OCI-LY1 (cell line): ENCODE measurements at regions not wholly inside any gene's neighbourhood (a gene's known extent, or its start where the extent isn't known, plus 50 kb on each side); places are given as distances from the start of the nearest gene placed in this dataset.

Source experiments
- H2AFZ ChIP-seq: fragments of 200-600 bp; sonication (generic), shearing (Covaris generic); 2 replicates; pipeline ENCODE4 v1.6.0; 2014; ENCODE audit warnings: antibody characterized with exemption, mild to moderate bottlenecking, low read length
- H3F3A ChIP-seq: fragments of 200-600 bp; sonication (generic), shearing (Covaris generic); 2 replicates; pipeline ENCODE4 v1.6.0; 2014; ENCODE audit warnings: mild to moderate bottlenecking, antibody characterized with exemption, low read length, moderate library complexity; ENCODE audit not compliant: insufficient read depth
- H3K27ac ChIP-seq: fragments of 200-600 bp; sonication (generic); 2 replicates; pipeline ENCODE4 v1.5.1; 2014; ENCODE audit warnings: low read length, mixed run types, mild to moderate bottlenecking, low read depth; ENCODE audit not compliant: poor library complexity, severe bottlenecking
- H3K27me3 ChIP-seq: fragments of 200-600 bp; sonication (generic); 2 replicates; pipeline ENCODE4 v1.6.0; 2014; ENCODE audit warnings: antibody characterized with exemption, mild to moderate bottlenecking, low read length, moderate library complexity; ENCODE audit not compliant: insufficient read depth
- H3K36me3 ChIP-seq: fragments of 200-600 bp; sonication (generic); 2 replicates; pipeline ENCODE4 v1.6.1; 2014; ENCODE audit warnings: mild to moderate bottlenecking, antibody characterized with exemption, low read length, moderate library complexity, mixed read lengths; ENCODE audit not compliant: insufficient read depth
- H3K4me1 ChIP-seq: fragments of 200-600 bp; sonication (generic); 2 replicates; pipeline ENCODE4 v1.5.1; 2014; ENCODE audit warnings: mild to moderate bottlenecking, low read length, moderate library complexity; ENCODE audit not compliant: insufficient read depth, severe bottlenecking
- H3K4me2 ChIP-seq: fragments of 200-600 bp; sonication (generic), shearing (Covaris generic); 2 replicates; pipeline ENCODE4 v1.6.1; 2014; ENCODE audit warnings: low read length
- H3K4me3 ChIP-seq: fragments of 200-600 bp; sonication (generic); 2 replicates; pipeline ENCODE4 v1.5.1; 2014; ENCODE audit warnings: low read length, low read depth, mild to moderate bottlenecking, mixed read lengths; ENCODE audit not compliant: poor library complexity, severe bottlenecking
- H3K79me2 ChIP-seq: fragments of 200-600 bp; shearing (Covaris generic); 2 replicates; pipeline ENCODE4 v1.6.1; 2016; ENCODE audit warnings: mixed run types, low read length, mixed read lengths; ENCODE audit not compliant: insufficient read depth
- H3K9ac ChIP-seq: fragments of 200-600 bp; sonication (generic), shearing (Covaris generic); 2 replicates; pipeline ENCODE4 v1.6.1; 2014; ENCODE audit warnings: mild to moderate bottlenecking, low read length, mixed read lengths
- H3K9me2 ChIP-seq: fragments of 200-600 bp; sonication (generic), shearing (Covaris generic); 2 replicates; pipeline ENCODE4 v1.6.1; 2014; ENCODE audit warnings: low read depth, mild to moderate bottlenecking, low read length, mixed read lengths
- H3K9me3 ChIP-seq: fragments of 200-600 bp; shearing (Covaris generic); 2 replicates; pipeline ENCODE4 v1.6.1; 2014; ENCODE audit warnings: low read length, mixed read lengths
- H4K20me1 ChIP-seq: fragments of 200-600 bp; sonication (generic), shearing (Covaris generic); 2 replicates; pipeline ENCODE4 v1.6.0; 2016; ENCODE audit warnings: mild to moderate bottlenecking, low read length; ENCODE audit not compliant: insufficient read depth
- EZH2 ChIP-seq: fragments of 200-600 bp; sonication (generic), shearing (Covaris generic); IDR thresholded peaks from 2 replicates; pipeline ENCODE4 v1.8.0; 2017; ENCODE audit warnings: borderline replicate concordance, mixed run types, mild to moderate bottlenecking, antibody characterized with exemption, low read length, moderate library complexity, mixed read lengths
- TF ChIP-seq, protein P1 (sequence below): fragments of 200-600 bp; sonication (generic), shearing (Covaris generic); IDR thresholded peaks from 2 replicates; pipeline ENCODE4 v1.5.1; 2017; ENCODE audit warnings: mild to moderate bottlenecking, antibody characterized with exemption, low read length, moderate library complexity, mixed read lengths

DNA sequence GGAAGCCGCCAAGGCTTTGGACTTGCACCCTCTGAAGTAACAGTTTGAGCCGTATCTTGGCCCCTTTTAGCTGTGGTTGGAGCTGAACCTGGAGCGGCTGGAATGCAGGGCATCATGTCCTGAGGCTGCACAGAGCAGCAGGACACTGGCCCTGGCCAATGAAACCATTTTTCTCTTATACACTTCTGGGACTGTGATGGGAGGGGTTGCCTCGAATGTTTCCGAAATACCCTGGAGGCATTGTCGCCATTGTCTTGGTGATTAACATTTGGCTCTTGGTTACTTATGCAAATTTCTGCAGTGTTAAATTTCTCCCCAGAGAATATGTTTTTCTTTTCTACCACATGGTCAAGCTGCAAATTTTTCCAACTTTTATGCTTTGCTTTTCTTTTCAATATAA lies 137.2 kb downstream of the MAGEC1 start:
- no peak overlapping the region for H3K9ac ChIP-seq
- no peaks in the 10 kb centered on the region for H4K20me1 ChIP-seq
- no peak overlapping the region for H3K4me2 ChIP-seq
- H3K4me3 ChIP-seq, result no peak overlapping the region
- no peaks in the 10 kb centered on the region for H3K36me3 ChIP-seq
- H3K4me1 ChIP-seq, result no peaks in the 10 kb centered on the region
- no peaks in the 10 kb centered on the region for H3K27me3 ChIP-seq
- no peaks in the 10 kb centered on the region for H3K79me2 ChIP-seq
- no peak overlapping the region for H3K27ac ChIP-seq
- no peaks in the 10 kb centered on the region for H3F3A ChIP-seq
- H3K9me3 ChIP-seq, result no peaks in the 10 kb centered on the region
- no peak for TF ChIP-seq EZH2
- TF ChIP-seq, protein P1, sequence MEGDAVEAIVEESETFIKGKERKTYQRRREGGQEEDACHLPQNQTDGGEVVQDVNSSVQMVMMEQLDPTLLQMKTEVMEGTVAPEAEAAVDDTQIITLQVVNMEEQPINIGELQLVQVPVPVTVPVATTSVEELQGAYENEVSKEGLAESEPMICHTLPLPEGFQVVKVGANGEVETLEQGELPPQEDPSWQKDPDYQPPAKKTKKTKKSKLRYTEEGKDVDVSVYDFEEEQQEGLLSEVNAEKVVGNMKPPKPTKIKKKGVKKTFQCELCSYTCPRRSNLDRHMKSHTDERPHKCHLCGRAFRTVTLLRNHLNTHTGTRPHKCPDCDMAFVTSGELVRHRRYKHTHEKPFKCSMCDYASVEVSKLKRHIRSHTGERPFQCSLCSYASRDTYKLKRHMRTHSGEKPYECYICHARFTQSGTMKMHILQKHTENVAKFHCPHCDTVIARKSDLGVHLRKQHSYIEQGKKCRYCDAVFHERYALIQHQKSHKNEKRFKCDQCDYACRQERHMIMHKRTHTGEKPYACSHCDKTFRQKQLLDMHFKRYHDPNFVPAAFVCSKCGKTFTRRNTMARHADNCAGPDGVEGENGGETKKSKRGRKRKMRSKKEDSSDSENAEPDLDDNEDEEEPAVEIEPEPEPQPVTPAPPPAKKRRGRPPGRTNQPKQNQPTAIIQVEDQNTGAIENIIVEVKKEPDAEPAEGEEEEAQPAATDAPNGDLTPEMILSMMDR, result no peak
- H3K9me2 ChIP-seq, result no peaks in the 10 kb centered on the region
- H2AFZ ChIP-seq, result no peak overlapping the region

DNA sequence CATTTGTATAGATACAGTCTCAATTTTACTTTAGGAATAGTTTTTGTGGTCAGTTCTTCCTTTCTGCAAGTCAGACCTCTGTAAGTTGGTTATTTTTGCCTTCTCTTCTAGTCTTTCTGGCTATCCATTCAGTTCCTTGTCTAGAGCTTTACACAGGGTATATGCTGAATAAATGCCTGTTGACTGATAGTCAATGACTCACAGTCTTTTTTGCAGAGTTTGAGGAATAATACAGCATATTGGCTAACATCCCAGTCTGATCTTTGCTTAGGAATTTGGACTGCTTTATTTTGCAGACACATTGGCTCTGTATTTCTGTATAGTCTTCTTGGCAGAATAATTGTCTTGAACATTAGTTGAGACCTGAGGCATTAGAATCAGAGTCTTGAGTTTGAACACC lies 132.4 kb downstream of the MAGEC1 start:
- no peak overlapping the region for H2AFZ ChIP-seq
- no peaks in the 10 kb centered on the region for H3F3A ChIP-seq
- no peaks in the 10 kb centered on the region for H3K9me2 ChIP-seq
- no peaks in the 10 kb centered on the region for H3K27me3 ChIP-seq
- no peaks in the 10 kb centered on the region for H3K9me3 ChIP-seq
- no peaks in the 10 kb centered on the region for H4K20me1 ChIP-seq
- H3K4me1 ChIP-seq, result no peaks in the 10 kb centered on the region
- TF ChIP-seq EZH2, result no peak
- TF ChIP-seq, protein P1, result no peak
- H3K4me3 ChIP-seq, result no peak overlapping the region
- no peak overlapping the region for H3K9ac ChIP-seq
- H3K79me2 ChIP-seq, result no peaks in the 10 kb centered on the region
- H3K4me2 ChIP-seq, result no peak overlapping the region
- H3K36me3 ChIP-seq, result no peaks in the 10 kb centered on the region
- H3K27ac ChIP-seq, result no peak overlapping the region

DNA sequence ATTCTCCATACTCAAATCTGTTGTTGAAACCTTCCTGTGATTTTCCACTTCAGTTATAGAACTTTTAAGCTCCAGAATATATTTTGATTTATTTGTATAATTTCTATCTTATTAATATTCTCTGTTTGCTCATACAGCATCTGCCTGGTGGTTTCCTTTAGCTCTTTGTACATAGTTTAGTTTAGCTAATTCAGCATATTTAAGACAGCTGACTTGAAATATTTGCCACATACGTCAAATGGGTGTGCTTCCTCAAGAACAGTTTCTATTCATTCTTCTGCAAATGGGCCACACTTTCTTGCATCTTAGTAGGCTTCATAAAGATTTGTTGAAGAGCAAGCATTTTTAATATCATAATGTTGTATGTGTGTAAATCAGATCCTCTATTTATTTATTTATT lies 101.8 kb downstream of the MAGEC1 start:
- H3K4me1 ChIP-seq, result no peaks in the 10 kb centered on the region
- H3K9me2 ChIP-seq, result no peaks in the 10 kb centered on the region
- no peaks in the 10 kb centered on the region for H4K20me1 ChIP-seq
- H3F3A ChIP-seq, result no peaks in the 10 kb centered on the region
- no peak overlapping the region for H3K27ac ChIP-seq
- TF ChIP-seq, protein P1, result no peak
- TF ChIP-seq EZH2, result no peak
- no peaks in the 10 kb centered on the region for H3K36me3 ChIP-seq
- H2AFZ ChIP-seq, result no peak overlapping the region
- H3K79me2 ChIP-seq, result no peaks in the 10 kb centered on the region
- H3K4me2 ChIP-seq, result no peak overlapping the region
- no peaks in the 10 kb centered on the region for H3K27me3 ChIP-seq
- no peak overlapping the region for H3K4me3 ChIP-seq
- no peaks in the 10 kb centered on the region for H3K9me3 ChIP-seq
- H3K9ac ChIP-seq, result no peak overlapping the region
